Stimulated activated CD4-positive, alpha-beta T cell treated with anti-CD3 and anti-CD28 coated beads, Interleukin-12 subunit alpha, Interleukin-12 subunit beta, amount 100 ng/mL, for 48 hours (primary cell): ENCODE measurements at regions not wholly inside any gene's neighbourhood (a gene's known extent, or its start where the extent isn't known, plus 50 kb on each side); places are given as distances from the start of the nearest gene placed in this dataset.

Experiments used
- DNase-seq, 3 donors: peaks; one replicate each; pipeline ENCODE4 v3.0.0-alpha.2; 2020; ENCODE audit warnings: low read depth in 2 of 3, low spot score in 1 of 3

GRCh38 chr2:105573490-105573889, 171.2 kb upstream of the NCK2 start:
- no peak for DNase-seq

- no peak for DNase-seq
These were observed 172.7 kb upstream of the FHL2 start for GRCh38 chr2:105571445-105571987.

- no peak for DNase-seq
These were observed 171.9 kb upstream of the FHL2 start for GRCh38 chr2:105570757-105571156.

- DNase-seq: no peak
These were observed 171.5 kb upstream of the FHL2 start for GRCh38 chr2:105570326-105570725.

- DNase-seq: no peak
These were observed 170.8 kb upstream of the FHL2 start for GRCh38 chr2:105569606-105570005.

- DNase-seq: no peak
These were observed 169.2 kb upstream of the FHL2 start for GRCh38 chr2:105567996-105568494.

- DNase-seq: no peak
These were observed 164.3 kb upstream of the FHL2 start for GRCh38 chr2:105563000-105563719.

- DNase-seq: no peak
These were observed 162.6 kb upstream of the FHL2 start for GRCh38 chr2:105561401-105561800.

- no peak for DNase-seq
These were observed 161.3 kb upstream of the FHL2 start for GRCh38 chr2:105560157-105560556.

GRCh38 chr2:105557021-105557920, 158.4 kb upstream of the FHL2 start:
- no peak for DNase-seq

GRCh38 chr2:105556366-105556765, 157.5 kb upstream of the FHL2 start:
- no peak for DNase-seq

- DNase-seq: no peak
These were observed 155.4 kb upstream of the FHL2 start for GRCh38 chr2:105554235-105554634.

GRCh38 chr2:105553538-105554196, 154.8 kb upstream of the FHL2 start:
- no peak for DNase-seq

- no peak for DNase-seq
These were observed 147.8 kb upstream of the FHL2 start for GRCh38 chr2:105546628-105546974.

- DNase-seq: peak; percentile 42 to 67 (median 62)
These were observed 147.1 kb upstream of the FHL2 start for GRCh38 chr2:105545730-105546627.

- DNase-seq: no peak
These were observed 145.9 kb upstream of the FHL2 start for GRCh38 chr2:105544591-105545377.

- no peak for DNase-seq
These were observed 142.6 kb upstream of the FHL2 start for GRCh38 chr2:105541189-105542050.

GRCh38 chr2:105540642-105541041, 141.8 kb upstream of the FHL2 start:
- DNase-seq: no peak

- DNase-seq: no peak
These were observed 140.5 kb upstream of the FHL2 start for GRCh38 chr2:105539331-105539730.
